HEK293T (cell line): ENCODE measurements at regions not wholly inside any gene's neighbourhood (a gene's known extent, or its start where the extent isn't known, plus 50 kb on each side); places are given as distances from the start of the nearest gene placed in this dataset.

Source experiments
- CTCF ChIA-PET: fragments of 350-600 bp; formaldehyde crosslinking; extraction: SDS; loops from one replicate; lab custom pipeline; 2021; ENCODE audit warnings: antibody characterized with exemption, inconsistent platforms; lab: Yijun Ruan, JAX
- POLR2A ChIA-PET: fragments of 350-600 bp; formaldehyde crosslinking; extraction: SDS; loops from one replicate; lab custom pipeline; 2020; ENCODE audit warnings: antibody characterized with exemption, inconsistent platforms; lab: Yijun Ruan, JAX
- DNase-seq: peaks from one replicate; pipeline ENCODE4 v3.0.0; 2012; ENCODE audit warnings: mixed read lengths; ENCODE audit errors: extremely low spot score
- ARNT ChIP-seq: fragments of 450-650 bp; IDR thresholded peaks from 2 replicates; pipeline ENCODE4 v1.6.1; 2017; ENCODE audit warnings: mild to moderate bottlenecking
- BHLHE40 ChIP-seq: fragments of 450-650 bp; IDR thresholded peaks from 2 replicates; pipeline ENCODE4 v1.6.1; 2016; ENCODE audit warnings: mild to moderate bottlenecking, moderate library complexity, borderline replicate concordance
- CTBP1 ChIP-seq: fragments of 450-650 bp; IDR thresholded peaks from 2 replicates; pipeline ENCODE4 v1.6.1; 2016; ENCODE audit warnings: borderline replicate concordance
- ELF4 ChIP-seq: fragments of 450-650 bp; IDR thresholded peaks from 2 replicates; pipeline ENCODE4 v1.6.1; 2017; ENCODE audit warnings: antibody characterized with exemption
- FOXA1 ChIP-seq: fragments of 450-650 bp; IDR thresholded peaks from 2 replicates; pipeline ENCODE4 v1.6.1; 2016; ENCODE audit warnings: mild to moderate bottlenecking
- FOXK2 ChIP-seq: fragments of 450-650 bp; IDR thresholded peaks from 2 replicates; pipeline ENCODE4 v1.6.1; 2016; ENCODE audit warnings: mild to moderate bottlenecking
- FOXM1 ChIP-seq: fragments of 450-650 bp; IDR thresholded peaks from 2 replicates; pipeline ENCODE4 v1.6.1; 2017; ENCODE audit warnings: mild to moderate bottlenecking, borderline replicate concordance
- HDGF ChIP-seq: fragments of 450-650 bp; IDR thresholded peaks from 2 replicates; pipeline ENCODE4 v1.6.1; 2017; ENCODE audit warnings: antibody characterized with exemption, borderline replicate concordance
- L3MBTL2 ChIP-seq: fragments of 450-650 bp; conservative IDR thresholded peaks from 2 replicates; pipeline ENCODE4 v1.6.1; 2016; ENCODE audit warnings: mild to moderate bottlenecking
- LEF1 ChIP-seq: fragments of 450-650 bp; IDR thresholded peaks from 2 replicates; pipeline ENCODE4 v1.6.1; 2017; ENCODE audit warnings: mild to moderate bottlenecking, borderline replicate concordance
- NFRKB ChIP-seq: fragments of 450-650 bp; IDR thresholded peaks from 2 replicates; pipeline ENCODE4 v1.6.1; 2016; ENCODE audit warnings: mild to moderate bottlenecking, moderate library complexity
- PKNOX1 ChIP-seq: fragments of 450-650 bp; IDR thresholded peaks from 2 replicates; pipeline ENCODE4 v1.6.1; 2016
- SP1 ChIP-seq: fragments of 450-650 bp; IDR thresholded peaks from 2 replicates; pipeline ENCODE4 v1.6.1; 2017
- SUZ12 ChIP-seq: fragments of 450-650 bp; IDR thresholded peaks from 2 replicates; pipeline ENCODE4 v1.6.1; 2016; ENCODE audit warnings: mild to moderate bottlenecking
- TARDBP ChIP-seq: fragments of 450-650 bp; IDR thresholded peaks from 2 replicates; pipeline ENCODE4 v1.6.1; 2016
- ZNF384 ChIP-seq: fragments of 450-650 bp; IDR thresholded peaks from 2 replicates; pipeline ENCODE4 v1.6.1; 2016

- CTCF ChIA-PET, result interaction anchor here (0.7 to 1.7 kb wide), 2 partner anchors 10 to 82 kb away, joined by 8 to 9 read pairs; no protein-coding TSS in a partner anchor
- DNase-seq, result no peak
- POLR2A ChIA-PET, result no interaction called here
- TF ChIP-seq CTBP1 (no peak), FOXA1 (no peak), SP1 (no peak), SUZ12 (no peak), FOXK2 (no peak), PKNOX1 (no peak), LEF1 (no peak), ZNF384 (no peak), L3MBTL2 (no peak), ARNT (no peak)
Observed at GRCh38 chr6:166785131-166785530, 158.1 kb upstream of the RPS6KA2 start.

GRCh38 chr6:166784691-166785090 is 157.6 kb upstream of the RPS6KA2 start:
- no peak for DNase-seq
- POLR2A ChIA-PET, result no interaction called here
- CTCF ChIA-PET, result interaction anchor here (1.7 kb wide), 1 partner anchor 9 kb away, joined by 8 read pairs; no protein-coding TSS in a partner anchor

GRCh38 chr6:166782520-166782919 is 155.5 kb upstream of the RPS6KA2 start:
- no peak for DNase-seq
- ChIA-PET POLR2A (no interaction called here), CTCF (interaction anchor here (1.1 kb wide), 1 partner anchor 208 kb away, joined by 3 read pairs; no protein-coding TSS in a partner anchor)
- no peak for TF ChIP-seq ZNF384
- no peak for TF ChIP-seq PKNOX1
- no peak for TF ChIP-seq LEF1
- no peak for TF ChIP-seq NFRKB
- no peak for TF ChIP-seq HDGF
- no peak for TF ChIP-seq BHLHE40
- TF ChIP-seq FOXA1, result no peak
- TF ChIP-seq SP1, result no peak
- TF ChIP-seq SUZ12, result no peak
- no peak for TF ChIP-seq ELF4
- TF ChIP-seq L3MBTL2, result no peak
- TF ChIP-seq ARNT, result no peak
- TF ChIP-seq FOXM1, result no peak
- no peak for TF ChIP-seq TARDBP
- TF ChIP-seq CTBP1, result no peak

More at GRCh38 chr6:166784691-166785090, 157.6 kb upstream of the RPS6KA2 start:
- TF ChIP-seq L3MBTL2 (no peak), TARDBP (no peak), SP1 (no peak), NFRKB (no peak), FOXA1 (no peak), LEF1 (no peak), FOXK2 (no peak)

GRCh38 chr6:166781331-166781730 is 154.3 kb upstream of the RPS6KA2 start:
- no peak for DNase-seq
- ChIA-PET POLR2A (no interaction called here), CTCF (no interaction called here)
- TF ChIP-seq LEF1, result no peak
- no peak for TF ChIP-seq CTBP1
- no peak for TF ChIP-seq FOXM1
- no peak for TF ChIP-seq ELF4
- no peak for TF ChIP-seq ARNT
- no peak for TF ChIP-seq L3MBTL2

GRCh38 chr6:166779963-166780683 is 153.1 kb upstream of the RPS6KA2 start:
- ChIA-PET CTCF (no interaction called here), POLR2A (no interaction called here)
- TF ChIP-seq SP1, result no peak
- no peak for TF ChIP-seq TARDBP
- TF ChIP-seq FOXK2, result no peak
- TF ChIP-seq NFRKB, result no peak
- no peak for TF ChIP-seq ZNF384
- no peak for TF ChIP-seq CTBP1
- no peak for TF ChIP-seq PKNOX1
- no peak for TF ChIP-seq SUZ12
- no peak for TF ChIP-seq LEF1
- TF ChIP-seq ARNT, result no peak
- TF ChIP-seq FOXA1, result no peak
- no peak for TF ChIP-seq BHLHE40
- no peak for TF ChIP-seq FOXM1
- TF ChIP-seq L3MBTL2, result no peak
- DNase-seq, result no peak

GRCh38 chr6:166779381-166779780 is 152.3 kb upstream of the RPS6KA2 start:
- POLR2A ChIA-PET, result no interaction called here
- CTCF ChIA-PET, result interaction anchor here (0.6 kb wide), 1 partner anchor 627 kb away, joined by 3 read pairs; no protein-coding TSS in a partner anchor
- no peak for TF ChIP-seq ARNT
- no peak for DNase-seq
